Fibroblast of mammary gland (primary cell): ENCODE measurements at regions not wholly inside any gene's neighbourhood (a gene's known extent, or its start where the extent isn't known, plus 50 kb on each side); places are given as distances from the start of the nearest gene placed in this dataset.

Experiments used
- DNase-seq: peaks from one replicate; pipeline ENCODE4 v3.0.0-alpha.2; 2010; ENCODE audit warnings: low read depth
- H3K4me3 ChIP-seq: 2 replicates; pipeline ENCODE4 v1.5.1; 2011; ENCODE audit warnings: low read depth, mild to moderate bottlenecking, low read length, moderate library complexity; ENCODE audit not compliant: control insufficient read depth
- CTCF ChIP-seq: conservative IDR thresholded peaks from 2 replicates; pipeline ENCODE4 v1.5.1; 2011; ENCODE audit warnings: low read depth, low read length, inconsistent platforms; ENCODE audit not compliant: control insufficient read depth, insufficient read depth

GRCh38 chr1:56430141-56430839, 149.1 kb downstream of the PLPP3 start:
- no peak overlapping the region for H3K4me3 ChIP-seq
- TF ChIP-seq CTCF = no peak
- DNase-seq = no peak

- TF ChIP-seq CTCF = no peak
- H3K4me3 ChIP-seq = no peak overlapping the region
- no peak for DNase-seq
Observed at GRCh38 chr1:56429288-56429687, 150.1 kb downstream of the PLPP3 start.

GRCh38 chr1:56426587-56427381, 152.6 kb downstream of the PLPP3 start:
- DNase-seq = no peak
- no peak for TF ChIP-seq CTCF
- H3K4me3 ChIP-seq = no peak overlapping the region

- no peak overlapping the region for H3K4me3 ChIP-seq
Observed at GRCh38 chr1:56425494-56426037, 153.8 kb downstream of the PLPP3 start.

GRCh38 chr1:56424744-56425493, 154.4 kb downstream of the PLPP3 start:
- no peak overlapping the region for H3K4me3 ChIP-seq
- DNase-seq = peak; percentile 81
- TF ChIP-seq CTCF = no peak

More at GRCh38 chr1:56425494-56426037, 153.8 kb downstream of the PLPP3 start:
- no peak for DNase-seq
- TF ChIP-seq CTCF = no peak

- no peak overlapping the region for H3K4me3 ChIP-seq
- DNase-seq = no peak
- TF ChIP-seq CTCF = no peak
Observed at GRCh38 chr1:56423716-56424115, 155.6 kb downstream of the PLPP3 start.
